ENCODE measurements at regions not wholly inside any gene's neighbourhood (a gene's known extent, or its start where the extent isn't known, plus 50 kb on each side); places are given as distances from the start of the nearest gene placed in this dataset.
"Not testable (repeated sequence)": the region's sequence is repeated elsewhere in the genome, so short reads cannot be mapped to it uniquely, and the experiment has no call there.

- no peak for DNase-seq
These were observed 479.0 kb downstream of the SIPA1L2 start for GRCh38 chr1:232150770-232151548.

GRCh38 chr1:232149287-232150201, 480.4 kb downstream of the SIPA1L2 start:
- no peak for DNase-seq

- DNase-seq: no peak
These were observed 482.7 kb downstream of the SIPA1L2 start for GRCh38 chr1:232147215-232147614.

- no peak for DNase-seq
These were observed 483.4 kb downstream of the SIPA1L2 start for GRCh38 chr1:232146514-232146913.

DNA sequence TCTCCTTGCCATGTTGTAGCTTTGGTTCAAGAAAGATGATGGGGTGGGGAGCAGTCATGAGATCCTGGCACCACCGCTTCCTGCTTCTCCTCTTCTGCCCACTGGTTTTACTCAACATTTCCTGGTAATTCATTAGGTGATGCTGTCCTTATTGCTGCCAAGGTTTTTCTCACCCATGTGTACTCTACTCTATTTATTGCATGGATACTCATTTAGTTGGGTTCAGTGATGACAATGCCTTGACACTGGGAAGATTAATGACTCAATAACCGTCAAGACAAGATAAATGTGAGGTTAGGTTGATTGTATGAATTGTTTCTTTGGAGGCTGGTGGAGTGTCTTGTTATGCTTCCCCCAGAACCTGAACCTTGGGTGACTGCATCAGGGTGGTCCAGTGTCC, 484.2 kb downstream of the SIPA1L2 start:
- no peak for DNase-seq

GRCh38 chr1:232144696-232145230, 485.2 kb downstream of the SIPA1L2 start:
- no peak for DNase-seq

- DNase-seq: no peak
These were observed 486.5 kb downstream of the SIPA1L2 start for GRCh38 chr1:232143315-232143886.

DNA sequence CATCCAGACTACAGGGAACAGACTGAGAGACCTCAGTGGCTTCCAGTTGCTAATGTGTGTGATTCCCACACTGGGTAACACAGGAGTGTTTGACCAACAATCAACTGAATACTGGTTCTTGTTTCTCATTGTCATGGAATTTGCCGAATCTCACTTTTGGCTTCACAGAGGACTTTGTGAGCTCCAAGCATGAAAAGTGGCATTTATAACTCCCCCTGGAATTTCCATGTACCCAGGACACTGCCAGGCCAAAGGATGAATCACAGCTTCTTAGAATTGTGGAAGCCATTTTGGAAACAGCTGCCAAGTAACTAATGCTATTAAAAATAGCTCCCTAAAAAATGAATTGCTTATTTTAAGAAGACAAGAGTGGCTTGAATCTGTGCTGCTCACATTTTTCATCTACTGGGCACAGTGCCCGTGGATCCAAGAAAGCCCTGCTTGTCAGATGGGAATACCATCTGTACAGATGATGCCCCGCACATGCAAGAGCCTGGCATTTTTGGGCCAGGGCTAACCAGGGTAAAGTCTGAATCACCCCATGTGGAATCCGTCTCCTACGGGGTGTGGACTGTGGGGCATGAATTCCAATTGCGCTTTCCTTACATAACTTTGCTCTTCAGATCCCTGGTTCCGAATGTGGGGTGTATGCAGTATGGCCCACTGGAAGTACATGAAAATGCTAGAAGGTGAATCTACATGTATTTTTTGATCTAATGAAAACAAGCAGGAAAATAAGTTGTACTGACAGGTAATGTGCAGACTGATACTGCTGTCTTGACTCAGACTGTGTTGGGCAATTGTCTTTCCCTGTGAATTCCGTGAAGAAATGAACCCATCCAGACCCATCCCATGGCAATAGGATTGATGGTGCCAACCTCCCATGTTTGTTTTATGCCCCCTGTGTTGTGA, 487.3 kb downstream of the SIPA1L2 start:
- DNase-seq: no peak

DNA sequence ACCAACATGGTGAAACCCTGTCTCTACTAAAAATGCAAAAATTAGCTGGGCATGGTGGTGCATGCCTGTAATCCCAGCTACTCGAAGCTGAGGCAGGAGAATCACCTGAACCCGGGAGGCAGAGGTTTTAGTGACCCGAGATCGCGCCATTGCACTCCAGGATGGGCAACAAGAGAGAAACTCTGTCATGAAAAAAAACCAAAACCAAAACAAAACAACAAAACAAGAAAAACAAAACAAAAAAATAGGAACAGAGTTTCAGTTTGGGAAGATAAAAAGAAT, 488.8 kb downstream of the SIPA1L2 start:
- not testable (repeated sequence) for DNase-seq

DNA sequence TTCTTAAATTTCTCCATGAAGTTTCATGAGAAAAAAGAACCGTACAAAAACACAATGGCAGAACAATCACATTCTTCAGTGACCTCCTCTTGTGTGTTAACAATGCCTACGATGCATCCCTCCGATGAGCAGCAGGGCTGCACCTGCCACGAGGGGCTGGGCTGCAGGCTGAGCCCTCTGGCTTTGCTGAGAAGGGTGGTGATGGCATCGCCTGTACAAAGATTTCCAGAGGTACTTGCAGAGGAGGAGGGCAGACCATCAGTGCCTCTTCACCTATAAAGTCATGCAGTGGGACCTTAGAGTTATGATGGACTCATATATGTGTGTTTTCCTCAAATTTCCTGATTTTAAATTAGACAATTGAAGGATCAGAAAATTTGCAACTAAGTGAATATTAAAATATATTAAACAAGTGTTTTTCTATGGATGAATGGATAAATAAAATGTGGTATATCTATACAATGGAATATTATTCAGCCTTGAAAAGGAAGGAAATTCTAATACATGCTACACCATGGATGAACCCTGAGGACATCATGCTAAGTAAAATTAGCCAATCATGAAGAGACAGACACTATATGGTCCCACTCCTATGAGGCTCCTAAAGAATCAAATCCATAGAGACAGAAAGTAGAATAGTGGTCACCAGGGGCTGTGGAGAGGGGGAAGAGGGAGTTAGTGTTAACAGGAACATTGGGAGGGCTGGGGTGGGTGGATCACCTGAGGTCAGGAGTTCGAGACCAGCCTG, 489.3 kb downstream of the SIPA1L2 start:
- no peak for DNase-seq

DNA sequence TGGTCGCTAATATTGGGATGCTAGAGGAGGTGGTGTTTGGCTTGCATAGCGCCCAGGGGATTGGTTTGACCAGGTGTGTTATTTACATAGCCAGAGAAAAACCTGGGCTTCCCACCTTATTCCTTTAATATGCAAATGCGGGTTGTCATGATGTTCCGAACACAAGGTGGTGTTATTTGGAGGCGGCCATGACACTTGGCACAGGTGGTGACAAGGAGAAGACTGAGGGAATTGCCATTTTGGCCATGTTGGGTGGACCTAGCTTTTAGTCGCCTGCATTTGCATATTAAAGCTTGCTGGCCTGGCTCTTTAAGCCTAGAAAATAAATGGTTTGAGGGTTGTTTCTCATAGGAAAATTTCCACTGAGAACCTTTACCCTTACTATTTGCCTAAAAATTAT, 490.5 kb downstream of the SIPA1L2 start:
- no peak for DNase-seq

- DNase-seq: no peak
These were observed 491.9 kb downstream of the SIPA1L2 start for GRCh38 chr1:232138044-232138443.

- no peak for DNase-seq
These were observed 492.9 kb downstream of the SIPA1L2 start for GRCh38 chr1:232137066-232137465.

DNA sequence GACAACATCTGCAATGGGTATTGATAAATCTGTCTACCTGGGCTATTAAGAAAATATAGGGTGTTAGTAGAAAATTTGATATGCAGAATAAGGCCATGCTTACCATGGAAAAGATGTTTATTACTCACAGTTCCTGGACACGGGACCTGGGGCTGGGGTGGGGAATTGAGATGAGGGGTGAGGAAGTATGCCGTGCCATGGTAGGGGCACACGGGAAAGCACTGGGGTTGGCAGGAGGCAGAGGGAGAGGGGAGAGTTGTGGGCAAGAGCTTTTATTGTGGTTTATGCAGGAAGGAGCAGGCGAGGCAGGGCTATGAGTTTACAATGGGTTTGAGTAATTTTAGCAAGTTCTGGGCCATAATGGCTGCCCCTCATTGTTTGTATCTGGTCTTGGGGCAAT, 493.8 kb downstream of the SIPA1L2 start:
- DNase-seq: no peak

DNA sequence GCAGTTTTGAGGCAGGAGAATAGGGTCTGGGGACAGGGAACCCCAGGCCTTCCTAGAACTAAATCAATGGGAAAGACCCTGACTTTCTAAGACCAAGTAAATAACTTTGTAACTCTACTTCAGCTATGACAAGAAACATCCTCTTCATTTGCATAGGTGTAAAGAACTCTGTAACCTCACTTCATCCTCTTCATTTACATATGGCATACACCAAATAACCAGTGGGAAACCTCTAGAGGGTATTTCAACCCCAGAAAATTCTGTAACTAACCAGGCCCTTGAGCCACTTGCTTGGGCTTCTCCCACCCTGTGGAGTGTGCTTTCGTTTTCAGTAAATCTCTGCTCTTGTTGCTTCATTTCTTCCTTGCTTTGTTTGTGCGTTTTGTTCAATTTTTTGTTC, 495.6 kb downstream of the SIPA1L2 start:
- no peak for DNase-seq

- DNase-seq: no peak
These were observed 497.4 kb downstream of the SIPA1L2 start for GRCh38 chr1:232132572-232132971.

DNA sequence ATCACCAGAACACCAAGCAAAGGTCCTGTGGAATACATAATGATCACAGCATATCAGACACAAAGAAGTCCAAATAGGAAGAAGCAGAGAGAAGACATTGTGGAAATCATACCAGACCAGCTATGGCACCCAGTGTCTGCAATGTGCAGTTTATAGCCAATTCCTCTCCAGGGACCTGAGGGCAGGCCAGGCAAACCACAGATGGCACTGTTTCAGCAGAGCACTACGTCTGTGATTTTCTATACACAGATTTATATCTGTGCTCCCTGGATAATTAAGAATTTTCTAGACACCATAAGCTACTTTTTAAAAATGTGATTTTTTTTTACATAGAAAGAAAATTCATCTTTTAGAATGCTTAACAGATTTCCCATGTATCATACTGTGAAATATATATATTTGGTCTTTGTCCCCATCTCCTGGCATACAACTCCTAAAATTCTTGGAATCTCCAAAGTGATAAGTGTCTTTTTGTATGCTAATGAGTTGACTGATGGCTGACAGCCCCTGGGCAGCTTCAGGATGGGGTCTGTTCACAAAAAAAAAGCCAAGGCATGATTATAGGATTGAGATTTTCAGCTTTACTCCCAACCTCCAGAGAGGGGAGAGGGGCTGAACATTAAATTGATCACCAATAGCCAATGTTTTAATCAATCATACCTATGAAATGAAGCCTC, 498.1 kb downstream of the SIPA1L2 start:
- DNase-seq: no peak

DNA sequence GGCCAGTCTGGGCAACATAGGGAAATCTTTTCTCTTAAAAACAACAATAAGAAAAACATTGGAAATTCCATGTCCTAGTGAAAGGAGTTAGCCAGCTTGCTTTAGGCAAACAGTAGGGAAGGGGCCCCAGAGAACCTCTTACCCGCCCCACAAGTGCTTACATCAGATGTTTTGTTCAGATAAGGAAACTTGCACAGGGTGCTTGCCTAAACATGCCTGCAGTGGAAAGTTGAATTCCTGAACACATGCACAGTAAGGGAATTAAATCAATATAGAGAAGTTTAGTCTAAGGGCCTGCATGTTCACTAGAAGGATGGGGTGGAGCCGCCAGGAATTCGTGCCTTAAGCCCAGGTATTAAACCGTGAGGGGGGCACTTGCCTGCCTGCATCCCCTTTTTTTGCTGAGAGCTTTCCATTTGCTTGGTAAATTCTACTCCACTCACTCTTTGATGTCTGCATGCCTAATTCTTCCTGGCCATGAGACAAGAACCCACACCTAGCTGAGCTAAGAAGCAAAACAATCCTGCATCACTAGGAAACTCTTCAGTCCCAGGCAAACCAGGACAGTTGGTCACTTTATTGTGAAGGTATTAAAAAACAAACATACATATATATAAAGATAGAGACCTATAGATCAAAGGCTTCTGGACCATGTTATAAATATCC, 499.0 kb downstream of the SIPA1L2 start:
- DNase-seq: no peak

DNA sequence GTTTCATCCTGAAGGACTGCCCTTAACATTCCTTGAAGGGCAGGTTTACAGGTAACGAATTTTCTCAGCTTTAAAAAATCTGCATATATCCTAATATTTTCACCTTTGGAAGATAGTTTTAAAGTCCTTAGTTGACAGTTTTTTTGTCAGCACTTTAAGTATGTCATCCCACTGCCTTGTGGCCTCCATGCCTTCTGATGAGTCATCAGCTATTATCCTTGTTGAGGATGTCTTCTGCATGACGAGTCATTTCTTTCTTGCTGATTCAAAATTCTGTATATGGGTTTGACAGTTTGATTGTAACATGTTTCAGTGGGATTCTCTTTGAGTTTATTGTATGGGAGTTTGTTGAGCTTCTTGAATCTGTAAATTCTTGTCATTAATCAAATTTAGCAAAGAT, 500.6 kb downstream of the DISC1 start:
- no peak for DNase-seq

Data from right kidney (tissue), 1 donor.